ENCODE measurements at regions not wholly inside any gene's neighbourhood (a gene's known extent, or its start where the extent isn't known, plus 50 kb on each side); places are given as distances from the start of the nearest gene placed in this dataset.

- no peak overlapping the region for H3K27ac ChIP-seq (replicated peaks)
- H3K9me3 ChIP-seq (replicated peaks), result no peaks in the 10 kb centered on the region
- H3K36me3 ChIP-seq, result no peaks in the 10 kb centered on the region
- intact Hi-C loops (cut with micrococcal nuclease), result loop anchor here (5.0 kb wide), 1 partner anchor 47 kb away; no protein-coding TSS in a partner anchor
- no peaks in the 10 kb centered on the region for H3K4me1 ChIP-seq
- DNase-seq, result no peak
- TF ChIP-seq CTCF (IDR thresholded peaks at IDR 0.05; ENCODE audit: borderline replicate concordance), result peak; percentile 97
- no peak overlapping the region for H3K4me3 ChIP-seq
- no peaks in the 10 kb centered on the region for H3K27me3 ChIP-seq (ENCODE audit: low read depth)
These were observed 255.7 kb downstream of the MBNL1 start for GRCh38 chr3:152524198-152525140.

- DNase-seq, result no peak
- no peak overlapping the region for H3K4me3 ChIP-seq
- peaks cover 3% of the 10 kb centered on the region for H3K36me3 ChIP-seq
- no peaks in the 10 kb centered on the region for H3K4me1 ChIP-seq
- TF ChIP-seq CTCF (IDR thresholded peaks at IDR 0.05; ENCODE audit: borderline replicate concordance), result no peak
- intact Hi-C loops (cut with micrococcal nuclease), result no loop called here
- no peaks in the 10 kb centered on the region for H3K27me3 ChIP-seq (ENCODE audit: low read depth)
- H3K27ac ChIP-seq (replicated peaks), result no peak overlapping the region
- H3K9me3 ChIP-seq (replicated peaks), result peaks cover 30% of the 10 kb centered on the region
These were observed 263.0 kb downstream of the MBNL1 start for GRCh38 chr3:152531717-152532116.

- no peak overlapping the region for H3K4me3 ChIP-seq
- H3K4me1 ChIP-seq, result no peaks in the 10 kb centered on the region
- H3K27me3 ChIP-seq (ENCODE audit: low read depth), result no peaks in the 10 kb centered on the region
- peaks cover 28% of the 10 kb centered on the region for H3K9me3 ChIP-seq (replicated peaks)
- no peak overlapping the region for H3K27ac ChIP-seq (replicated peaks)
- intact Hi-C loops (cut with micrococcal nuclease), result no loop called here
- no peak for TF ChIP-seq CTCF (IDR thresholded peaks at IDR 0.05; ENCODE audit: borderline replicate concordance)
- no peaks in the 10 kb centered on the region for H3K36me3 ChIP-seq
- no peak for DNase-seq
These were observed 269.8 kb downstream of the MBNL1 start for GRCh38 chr3:152538518-152538917.

DNA sequence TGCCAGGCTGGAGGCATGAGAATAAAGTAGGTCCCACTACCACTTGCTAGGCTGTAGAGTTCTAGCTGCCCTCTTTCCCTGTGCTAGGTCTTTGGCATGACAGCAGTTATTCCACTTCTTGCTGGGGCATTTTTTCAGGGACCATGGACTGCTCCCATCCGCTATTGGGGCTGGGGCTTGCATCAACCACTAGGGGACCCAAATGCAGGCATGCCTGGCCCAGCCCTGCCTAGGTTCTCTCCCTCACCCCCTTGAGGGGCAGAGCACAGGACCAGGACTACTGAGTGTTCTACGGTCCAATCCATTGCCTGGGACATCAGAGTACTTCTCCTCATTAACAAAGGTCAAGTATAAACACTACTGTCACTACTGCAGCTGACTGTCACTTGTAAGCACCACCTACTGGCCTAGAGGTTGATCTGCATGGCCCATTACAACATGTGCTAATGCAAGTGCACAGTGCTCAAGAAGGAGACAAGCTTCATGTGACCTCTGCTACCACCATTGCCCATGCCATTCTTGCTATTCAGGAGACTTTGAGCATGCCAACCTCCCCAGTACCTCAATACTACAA lies 270.5 kb downstream of the MBNL1 start:
- H3K4me1 ChIP-seq, result no peaks in the 10 kb centered on the region
- intact Hi-C loops (cut with micrococcal nuclease), result no loop called here
- no peaks in the 10 kb centered on the region for H3K27me3 ChIP-seq (ENCODE audit: low read depth)
- TF ChIP-seq CTCF (IDR thresholded peaks at IDR 0.05; ENCODE audit: borderline replicate concordance), result no peak
- H3K4me3 ChIP-seq, result no peak overlapping the region
- no peak overlapping the region for H3K27ac ChIP-seq (replicated peaks)
- no peaks in the 10 kb centered on the region for H3K36me3 ChIP-seq
- no peak for DNase-seq
- H3K9me3 ChIP-seq (replicated peaks), result peaks cover 33% of the 10 kb centered on the region

GRCh38 chr3:152540120-152540519 lies 271.4 kb downstream of the MBNL1 start:
- no peak overlapping the region for H3K27ac ChIP-seq (replicated peaks)
- no peak for DNase-seq
- no peaks in the 10 kb centered on the region for H3K4me1 ChIP-seq
- intact Hi-C loops (cut with micrococcal nuclease), result no loop called here
- peaks cover 27% of the 10 kb centered on the region for H3K9me3 ChIP-seq (replicated peaks)
- H3K4me3 ChIP-seq, result no peak overlapping the region
- no peak for TF ChIP-seq CTCF (IDR thresholded peaks at IDR 0.05; ENCODE audit: borderline replicate concordance)
- no peaks in the 10 kb centered on the region for H3K36me3 ChIP-seq
- H3K27me3 ChIP-seq (ENCODE audit: low read depth), result no peaks in the 10 kb centered on the region

All from left ventricle myocardium inferior (tissue), 1 donor.